T-helper 2 cell treated with Interferon-gamma antibody and Interleukin-4, amounts not matched to agents 5 μg/mL and 100 μg/mL, for 36 hours (primary cell): ENCODE measurements at regions not wholly inside any gene's neighbourhood (a gene's known extent, or its start where the extent isn't known, plus 50 kb on each side); places are given as distances from the start of the nearest gene placed in this dataset.

Experiments used
- DNase-seq: peaks from one replicate; pipeline ENCODE4 v3.0.0; 2021; ENCODE audit warnings: low spot score
- H3K27ac Mint-ChIP-seq: one replicate; pipeline ENCODE4 v1.8.0; 2021; ENCODE audit warnings: mild to moderate bottlenecking, mixed read lengths
- H3K27me3 Mint-ChIP-seq: one replicate; pipeline ENCODE4 v1.8.0; 2021; ENCODE audit warnings: low read depth, mixed read lengths
- H3K36me3 Mint-ChIP-seq: one replicate; pipeline ENCODE4 v1.8.0; 2021; ENCODE audit warnings: low read depth, mixed read lengths
- H3K4me1 Mint-ChIP-seq: one replicate; pipeline ENCODE4 v1.8.0; 2021; ENCODE audit warnings: low read depth, mixed read lengths
- H3K4me3 Mint-ChIP-seq: one replicate; pipeline ENCODE4 v1.8.0; 2022; ENCODE audit warnings: mild to moderate bottlenecking, moderate library complexity, mixed read lengths
- H3K9me3 Mint-ChIP-seq: one replicate; pipeline ENCODE4 v1.8.0; 2021; ENCODE audit warnings: mixed read lengths

DNA sequence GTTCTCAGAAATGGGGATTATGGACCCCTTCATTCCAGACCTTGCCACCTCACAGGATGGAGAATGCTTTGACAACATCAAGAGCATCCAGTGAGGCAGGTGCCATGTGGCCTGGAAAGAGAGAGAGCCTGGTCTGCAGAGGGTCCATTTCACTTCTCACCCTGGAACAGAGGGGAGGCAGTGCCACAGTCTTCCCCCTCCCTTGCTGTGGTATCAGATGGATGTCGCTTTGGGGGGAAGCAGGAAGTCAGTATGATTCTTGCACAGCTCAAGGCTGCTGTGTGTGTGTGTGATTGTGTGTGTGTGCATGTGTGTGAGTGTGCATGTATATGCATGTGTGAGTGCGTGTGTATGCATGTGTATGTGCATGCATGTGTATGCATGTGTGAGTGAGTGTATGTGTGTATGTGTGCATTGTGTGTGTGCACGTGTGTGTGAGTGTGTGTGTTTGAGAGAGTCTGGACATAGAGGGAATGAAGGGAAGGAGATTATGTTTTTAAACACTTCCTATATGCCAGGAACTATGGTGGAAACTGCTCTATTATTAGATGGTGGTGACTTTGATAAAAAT, 328.6 kb upstream of the CLNK start:
- DNase-seq: no peak
- Mint-ChIP-seq H3K9me3 (no peaks in the 10 kb centered on the region), H3K36me3 (no peaks in the 10 kb centered on the region), H3K4me3 (no peak overlapping the region), H3K27ac (no peak overlapping the region), H3K4me1 (no peaks in the 10 kb centered on the region), H3K27me3 (no peaks in the 10 kb centered on the region)

DNA sequence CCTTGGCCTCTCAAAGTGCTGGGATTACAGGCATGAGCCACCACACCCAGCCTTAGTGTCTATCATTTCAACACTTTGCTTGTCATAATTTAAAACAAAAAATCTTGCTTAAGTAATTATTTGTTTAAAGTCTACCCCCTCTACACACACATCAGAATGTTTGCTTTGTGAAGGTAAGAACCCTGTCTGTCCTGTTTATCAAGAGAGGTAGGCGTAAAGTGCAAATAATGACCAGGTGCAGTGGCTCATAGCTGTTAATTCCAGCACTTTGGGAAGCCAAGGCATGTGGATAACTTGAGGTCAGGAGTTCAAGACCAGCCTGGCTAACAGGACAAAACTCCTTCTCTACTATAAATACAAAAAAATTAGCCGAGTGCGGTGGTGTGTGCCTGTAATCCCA, 326.7 kb upstream of the CLNK start:
- H3K27ac Mint-ChIP-seq: no peak overlapping the region
- H3K36me3 Mint-ChIP-seq: no peaks in the 10 kb centered on the region
- no peaks in the 10 kb centered on the region for H3K4me1 Mint-ChIP-seq
- DNase-seq: no peak
- no peaks in the 10 kb centered on the region for H3K27me3 Mint-ChIP-seq
- no peaks in the 10 kb centered on the region for H3K9me3 Mint-ChIP-seq
- H3K4me3 Mint-ChIP-seq: no peak overlapping the region

DNA sequence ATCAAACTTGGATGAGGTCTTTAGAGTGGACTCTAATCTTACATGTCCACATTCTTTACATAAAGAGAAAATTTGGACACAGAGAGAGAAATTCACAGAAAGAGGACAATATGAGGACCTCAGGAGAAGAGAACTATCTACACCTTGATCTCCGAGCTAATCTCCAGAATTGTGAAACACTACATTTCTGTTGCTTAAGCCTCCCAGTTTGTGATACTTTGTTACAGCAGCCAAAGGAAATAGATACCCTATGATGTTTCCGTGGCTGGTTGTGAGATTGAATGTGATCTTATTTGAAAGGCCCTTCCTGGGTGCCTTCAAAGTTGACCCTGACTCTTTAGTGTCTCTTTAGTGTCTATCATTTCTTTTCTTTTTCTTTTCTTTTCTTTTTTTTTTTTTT, 326.1 kb upstream of the CLNK start:
- no peaks in the 10 kb centered on the region for H3K36me3 Mint-ChIP-seq
- H3K4me3 Mint-ChIP-seq: no peak overlapping the region
- no peak overlapping the region for H3K27ac Mint-ChIP-seq
- H3K27me3 Mint-ChIP-seq: no peaks in the 10 kb centered on the region
- H3K4me1 Mint-ChIP-seq: no peaks in the 10 kb centered on the region
- no peaks in the 10 kb centered on the region for H3K9me3 Mint-ChIP-seq
- DNase-seq: no peak

DNA sequence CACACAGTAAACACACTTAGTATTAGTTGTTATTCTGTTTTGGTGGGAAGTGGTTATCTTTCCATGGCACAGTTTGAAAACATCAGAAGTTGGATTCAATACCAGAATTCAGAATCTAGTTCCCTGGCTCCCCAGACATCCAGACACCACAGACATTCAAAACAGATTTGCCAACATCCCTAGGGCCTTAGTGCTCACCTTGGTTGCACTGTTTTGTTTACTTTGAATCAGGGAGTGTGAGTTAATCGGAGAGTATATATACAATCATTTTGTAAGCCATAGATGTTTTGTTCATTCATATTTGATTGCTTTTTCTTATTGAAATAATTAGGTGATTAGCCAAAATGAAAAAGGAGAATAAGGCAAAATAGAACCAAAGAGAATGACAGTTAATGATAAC, 324.7 kb upstream of the CLNK start:
- no peak for DNase-seq
- no peaks in the 10 kb centered on the region for H3K9me3 Mint-ChIP-seq
- no peaks in the 10 kb centered on the region for H3K36me3 Mint-ChIP-seq
- peaks cover 2% of the 10 kb centered on the region for H3K4me1 Mint-ChIP-seq
- no peak overlapping the region for H3K4me3 Mint-ChIP-seq
- H3K27ac Mint-ChIP-seq: no peak overlapping the region
- H3K27me3 Mint-ChIP-seq: no peaks in the 10 kb centered on the region

DNA sequence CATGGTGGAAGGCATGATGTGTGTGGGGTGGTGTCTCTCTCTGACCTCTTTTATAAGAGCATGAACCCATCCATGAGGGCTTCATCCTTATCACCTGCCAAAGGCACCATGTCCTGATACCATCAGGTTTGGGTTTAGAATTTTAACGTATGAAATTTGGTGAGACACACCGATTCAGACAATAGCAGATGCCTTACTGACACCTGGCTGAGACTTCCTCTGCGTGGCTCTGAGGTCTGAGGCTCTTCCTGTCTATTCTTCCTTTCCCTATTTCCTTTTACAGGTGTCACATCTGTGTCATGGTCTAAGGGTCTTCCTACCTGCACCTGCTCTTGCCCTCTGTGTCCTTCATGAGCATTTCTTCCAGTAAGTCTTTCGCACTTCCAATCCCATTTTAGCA, 320.7 kb upstream of the CLNK start:
- DNase-seq: no peak
- no peaks in the 10 kb centered on the region for H3K9me3 Mint-ChIP-seq
- no peaks in the 10 kb centered on the region for H3K27me3 Mint-ChIP-seq
- H3K27ac Mint-ChIP-seq: no peak overlapping the region
- H3K36me3 Mint-ChIP-seq: no peaks in the 10 kb centered on the region
- no peak overlapping the region for H3K4me3 Mint-ChIP-seq
- H3K4me1 Mint-ChIP-seq: peaks cover 2% of the 10 kb centered on the region

DNA sequence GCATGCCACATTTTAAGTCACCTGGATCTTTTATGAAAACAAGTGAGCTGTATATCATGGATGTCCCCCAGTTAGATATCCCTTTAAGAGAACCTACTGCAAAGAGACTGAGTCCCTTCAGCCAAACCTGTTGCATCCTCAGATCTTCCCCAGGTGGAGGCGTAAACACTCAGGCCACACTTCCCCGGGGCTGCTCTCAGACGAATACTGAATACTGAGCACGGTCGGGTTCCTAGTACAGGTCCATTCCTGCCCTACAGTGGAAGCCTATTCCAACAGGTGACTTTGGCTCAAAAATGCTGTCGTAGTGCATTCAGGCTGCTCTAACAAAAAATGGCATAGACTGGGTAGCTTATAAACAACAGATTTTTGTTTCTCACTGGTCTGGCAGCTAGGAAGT, 320.2 kb upstream of the CLNK start:
- no peak for DNase-seq
- H3K9me3 Mint-ChIP-seq: no peaks in the 10 kb centered on the region
- no peaks in the 10 kb centered on the region for H3K36me3 Mint-ChIP-seq
- no peak overlapping the region for H3K4me3 Mint-ChIP-seq
- no peak overlapping the region for H3K27ac Mint-ChIP-seq
- peaks cover 2% of the 10 kb centered on the region for H3K4me1 Mint-ChIP-seq
- no peaks in the 10 kb centered on the region for H3K27me3 Mint-ChIP-seq

DNA sequence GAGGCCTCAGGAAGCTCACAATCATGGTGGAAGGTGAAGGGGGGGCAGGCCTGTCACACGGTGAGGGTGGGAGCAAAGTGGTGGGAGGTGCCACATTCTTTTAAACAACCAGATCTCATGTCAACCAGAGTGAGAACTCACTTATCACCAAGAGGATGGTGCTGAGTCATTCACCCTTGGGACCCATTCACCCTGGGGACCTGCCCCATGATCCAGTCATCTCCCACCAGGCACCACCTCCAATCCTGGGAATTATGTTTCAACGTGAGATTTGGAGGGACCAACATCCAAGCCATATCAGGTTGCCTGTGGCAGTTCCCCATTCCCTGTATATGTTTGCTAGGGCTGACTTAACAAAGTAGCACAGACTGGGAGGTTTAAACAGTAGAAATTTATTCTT, 318.4 kb upstream of the CLNK start:
- no peak for DNase-seq
- Mint-ChIP-seq H3K36me3 (no peaks in the 10 kb centered on the region), H3K4me1 (peaks cover 2% of the 10 kb centered on the region), H3K27me3 (no peaks in the 10 kb centered on the region), H3K27ac (no peak overlapping the region), H3K9me3 (no peaks in the 10 kb centered on the region), H3K4me3 (no peak overlapping the region)

DNA sequence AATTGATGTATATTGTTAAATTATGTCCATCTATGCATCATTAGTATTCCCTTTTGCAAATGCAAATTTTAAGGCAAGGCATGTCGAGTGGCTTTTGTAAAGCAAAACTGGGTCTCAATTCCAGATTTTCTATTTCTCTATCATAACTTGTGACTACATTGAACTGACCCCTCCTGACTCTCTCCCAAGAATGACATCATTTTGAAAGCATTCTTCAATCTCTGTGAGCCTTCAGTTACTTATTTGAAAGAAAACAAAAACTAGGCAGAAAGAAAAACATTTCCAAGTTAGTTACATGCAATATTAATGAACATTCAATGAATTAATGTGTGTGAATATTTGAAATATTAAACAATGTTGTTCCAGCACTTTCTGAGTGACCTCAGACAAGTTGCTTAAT, 314.3 kb upstream of the CLNK start:
- Mint-ChIP-seq H3K27me3 (no peaks in the 10 kb centered on the region), H3K36me3 (no peaks in the 10 kb centered on the region), H3K4me1 (no peaks in the 10 kb centered on the region), H3K27ac (no peak overlapping the region), H3K9me3 (no peaks in the 10 kb centered on the region), H3K4me3 (no peak overlapping the region)
- DNase-seq: no peak

DNA sequence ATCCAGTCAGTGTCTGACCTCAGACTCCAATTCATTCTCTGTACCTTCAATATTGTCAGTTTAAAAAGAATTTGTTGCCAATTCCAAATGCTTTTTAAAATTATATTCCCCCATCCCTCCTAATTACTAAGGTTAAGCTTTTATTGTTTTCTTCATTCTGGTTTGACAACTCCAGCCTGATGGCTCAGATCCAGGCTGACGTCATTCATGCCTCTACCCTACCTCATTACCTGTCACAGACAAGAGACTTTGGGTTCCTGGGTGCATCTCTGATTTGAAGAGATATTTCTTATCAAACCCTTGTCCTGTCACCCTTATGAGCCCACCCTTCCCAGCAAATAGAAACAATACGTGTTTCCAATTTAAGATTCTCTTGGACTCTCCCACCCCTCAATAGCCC, 300.2 kb upstream of the CLNK start:
- no peak for DNase-seq
- Mint-ChIP-seq H3K27me3 (peaks cover 2% of the 10 kb centered on the region), H3K4me3 (no peak overlapping the region), H3K36me3 (no peaks in the 10 kb centered on the region), H3K9me3 (no peaks in the 10 kb centered on the region), H3K27ac (no peak overlapping the region), H3K4me1 (peaks cover 12% of the 10 kb centered on the region)

DNA sequence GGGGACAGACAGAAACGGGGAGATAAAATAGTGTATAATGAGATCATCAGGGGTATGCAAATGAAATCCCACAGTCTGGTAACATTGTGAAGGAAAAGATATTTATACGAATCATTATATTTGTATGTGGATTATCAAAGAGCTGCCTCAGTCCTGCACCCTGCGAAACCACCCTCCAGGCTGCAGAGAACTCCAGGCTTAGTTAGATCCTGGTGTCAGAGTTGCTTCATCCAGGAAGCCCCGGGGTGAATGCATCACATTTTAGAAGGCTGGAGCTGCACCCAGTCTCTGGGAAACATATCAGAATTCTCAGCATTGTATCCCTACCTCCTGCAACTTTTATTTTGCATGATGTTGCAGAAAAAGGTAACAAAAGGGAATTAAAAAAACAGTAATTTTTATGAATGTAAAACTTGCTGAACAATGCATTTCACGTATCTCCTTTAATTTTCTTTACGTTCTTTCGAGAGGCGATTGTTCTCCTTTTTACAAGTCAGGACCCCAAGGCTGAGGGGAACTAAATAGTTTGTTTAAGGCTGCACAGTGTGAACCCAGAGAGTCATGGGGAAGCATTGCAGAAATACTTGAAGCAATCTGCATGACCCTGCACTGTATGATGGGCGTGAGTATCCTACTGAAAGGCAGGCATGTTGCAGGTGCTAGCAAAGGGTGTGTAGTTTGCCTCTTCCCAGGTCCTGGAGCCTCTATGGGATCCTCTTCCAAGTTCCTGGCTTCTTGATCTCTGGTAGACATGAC, 299.5 kb upstream of the CLNK start:
- peaks cover 12% of the 10 kb centered on the region for H3K4me1 Mint-ChIP-seq
- DNase-seq: no peak
- H3K27ac Mint-ChIP-seq: no peak overlapping the region
- peaks cover 2% of the 10 kb centered on the region for H3K27me3 Mint-ChIP-seq
- no peak overlapping the region for H3K4me3 Mint-ChIP-seq
- H3K9me3 Mint-ChIP-seq: no peaks in the 10 kb centered on the region
- no peaks in the 10 kb centered on the region for H3K36me3 Mint-ChIP-seq

DNA sequence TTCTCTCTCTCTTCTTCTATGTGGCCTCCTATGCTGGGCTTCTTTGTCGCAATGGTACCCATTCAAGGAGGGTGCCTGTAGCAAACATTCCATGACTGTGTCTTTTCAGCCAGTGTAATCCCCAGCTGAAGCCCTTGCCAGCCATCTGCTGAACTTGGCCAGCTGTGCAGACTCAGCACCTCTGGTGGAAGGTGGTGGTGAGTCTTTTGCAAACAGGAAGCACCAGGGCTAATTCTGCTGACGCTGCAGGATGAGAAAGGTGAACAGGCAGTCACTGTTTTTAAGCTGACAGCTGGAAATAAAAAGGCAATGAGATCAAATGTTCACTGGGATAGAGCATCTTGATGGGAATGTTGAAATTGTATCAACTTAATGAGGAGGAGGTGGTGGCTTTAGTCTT, 298.7 kb upstream of the CLNK start:
- Mint-ChIP-seq H3K4me1 (peaks cover 12% of the 10 kb centered on the region), H3K27ac (no peak overlapping the region), H3K36me3 (no peaks in the 10 kb centered on the region), H3K27me3 (peaks cover 2% of the 10 kb centered on the region), H3K9me3 (no peaks in the 10 kb centered on the region), H3K4me3 (no peak overlapping the region)
- no peak for DNase-seq

DNA sequence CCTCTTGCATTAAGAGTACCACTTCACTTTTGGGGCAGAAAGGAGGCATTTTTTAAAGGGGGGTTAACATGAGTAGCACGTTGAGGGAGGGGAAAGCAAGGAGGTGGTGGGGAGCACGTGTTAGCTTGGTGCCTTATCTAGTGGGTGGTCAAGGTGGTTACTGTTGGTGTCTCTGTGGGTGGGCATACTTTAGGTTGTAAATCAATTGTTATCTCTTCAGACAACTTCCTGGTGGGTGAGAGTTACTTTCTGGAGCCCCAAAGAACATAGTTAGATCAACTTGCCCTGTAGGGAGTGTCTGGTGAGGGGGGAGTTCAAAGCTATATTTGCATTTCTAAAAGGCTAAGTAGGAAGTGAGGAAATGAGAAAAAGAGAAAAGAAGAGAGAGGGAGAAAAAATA, 297.7 kb upstream of the CLNK start:
- DNase-seq: no peak
- H3K4me1 Mint-ChIP-seq: peaks cover 12% of the 10 kb centered on the region
- no peak overlapping the region for H3K27ac Mint-ChIP-seq
- H3K9me3 Mint-ChIP-seq: no peaks in the 10 kb centered on the region
- peaks cover 2% of the 10 kb centered on the region for H3K27me3 Mint-ChIP-seq
- H3K36me3 Mint-ChIP-seq: no peaks in the 10 kb centered on the region
- no peak overlapping the region for H3K4me3 Mint-ChIP-seq

DNA sequence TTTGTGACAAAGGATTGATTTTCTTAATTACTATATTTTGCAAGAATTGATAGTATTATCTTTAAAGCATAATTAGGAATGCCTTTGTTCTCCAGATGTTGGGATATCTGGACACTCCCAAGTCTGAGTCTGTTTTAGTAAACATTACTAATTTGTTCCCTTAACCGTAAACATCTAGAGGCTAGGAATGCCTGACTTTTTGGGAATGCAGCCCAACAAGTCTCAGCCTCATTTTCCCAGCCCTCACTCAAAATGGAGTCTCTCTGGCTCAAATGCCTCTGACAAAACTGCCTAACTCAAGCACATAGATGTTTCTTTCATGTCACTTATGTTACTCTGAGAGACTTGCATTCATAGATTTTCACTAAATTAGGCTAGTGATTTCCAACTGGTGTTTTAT, 297.0 kb upstream of the CLNK start:
- Mint-ChIP-seq H3K4me3 (no peak overlapping the region), H3K27me3 (peaks cover 2% of the 10 kb centered on the region), H3K9me3 (no peaks in the 10 kb centered on the region), H3K36me3 (no peaks in the 10 kb centered on the region), H3K4me1 (peaks cover 12% of the 10 kb centered on the region), H3K27ac (no peak overlapping the region)
- DNase-seq: no peak

DNA sequence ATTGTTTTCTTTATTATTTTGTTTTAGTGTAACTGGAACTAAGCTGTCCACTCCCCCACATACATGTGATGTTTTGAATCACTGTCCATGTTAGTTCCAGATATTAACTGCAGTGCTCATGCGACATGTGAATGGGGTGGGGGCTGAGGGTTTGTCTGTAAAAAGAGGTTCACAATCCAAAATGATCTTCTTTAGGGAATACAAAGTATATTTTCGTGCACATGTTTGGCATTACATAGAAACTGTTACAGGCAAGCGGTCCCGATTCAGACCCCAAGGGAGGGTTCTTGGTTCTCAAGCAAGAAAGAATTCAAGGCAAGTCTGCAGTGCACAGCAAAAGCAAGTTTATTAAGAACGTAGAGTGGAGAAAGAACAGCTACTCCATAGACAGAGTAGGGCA, 296.5 kb upstream of the CLNK start:
- Mint-ChIP-seq H3K9me3 (no peaks in the 10 kb centered on the region), H3K27ac (no peak overlapping the region), H3K27me3 (peaks cover 2% of the 10 kb centered on the region), H3K4me3 (no peak overlapping the region), H3K4me1 (peaks cover 12% of the 10 kb centered on the region), H3K36me3 (no peaks in the 10 kb centered on the region)
- no peak for DNase-seq

DNA sequence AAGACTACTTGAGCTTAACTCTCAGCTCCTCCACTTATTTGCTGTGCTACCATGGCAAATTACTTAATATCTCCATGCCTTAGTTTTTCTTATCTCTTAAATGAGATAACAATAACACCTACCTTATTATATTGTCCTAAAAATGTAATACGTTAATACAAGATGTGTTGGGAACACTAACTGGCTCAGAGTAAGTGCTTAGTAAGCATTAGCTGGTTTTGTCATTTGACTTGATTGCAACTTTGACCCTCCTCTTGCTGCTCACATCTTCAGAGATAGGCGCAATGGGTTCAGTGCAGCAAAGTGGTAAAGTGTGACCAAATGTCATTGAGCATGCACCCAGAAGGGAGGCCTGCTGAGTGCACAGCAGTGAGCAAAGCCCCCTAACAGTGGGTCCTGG, 294.5 kb upstream of the CLNK start:
- Mint-ChIP-seq H3K9me3 (no peaks in the 10 kb centered on the region), H3K36me3 (no peaks in the 10 kb centered on the region), H3K27ac (no peak overlapping the region), H3K27me3 (no peaks in the 10 kb centered on the region), H3K4me3 (no peak overlapping the region), H3K4me1 (peaks cover 12% of the 10 kb centered on the region)
- DNase-seq: no peak
